HG02588 (cell line): ENCODE measurements at regions not wholly inside any gene's neighbourhood (a gene's known extent, or its start where the extent isn't known, plus 50 kb on each side); places are given as distances from the start of the nearest gene placed in this dataset.
"Not testable (repeated sequence)": the region's sequence is repeated elsewhere in the genome, so short reads cannot be mapped to it uniquely, and the experiment has no call there.

Experiments
- ATAC-seq: cut with Tn5 transposase; IDR thresholded peaks from one replicate; pipeline ENCODE4 v1.9.1; 2021; ENCODE audit warnings: mild to moderate bottlenecking, moderate library complexity; ENCODE audit not compliant: unreplicated experiment

GRCh38 chrX:65610481-65610880 is 57.0 kb upstream of the MSN start:
- ATAC-seq, result no peak

DNA sequence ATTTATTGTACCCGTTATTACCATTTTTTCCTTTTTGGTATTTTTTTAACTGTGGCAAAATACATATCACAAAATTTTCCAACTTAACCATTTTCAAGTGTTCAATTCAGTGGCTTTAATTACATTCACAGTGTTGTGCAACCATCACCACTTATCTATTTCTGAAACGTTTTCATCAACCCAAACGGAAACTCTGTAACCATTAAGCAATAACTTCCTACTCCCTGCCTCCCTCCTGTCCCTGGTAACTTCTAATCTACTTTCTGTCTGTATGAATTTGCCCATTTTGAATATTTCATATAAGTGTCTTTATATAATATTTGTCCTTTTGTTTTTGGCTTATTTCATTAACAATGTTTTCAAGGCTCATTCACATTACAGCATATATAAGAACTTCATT is 57.4 kb upstream of the MSN start:
- no peak for ATAC-seq

- ATAC-seq, result no peak
Measured at GRCh38 chrX:65609237-65609636, 58.2 kb upstream of the MSN start.

GRCh38 chrX:65608026-65608425 is 59.4 kb upstream of the MSN start:
- ATAC-seq, result no peak

DNA sequence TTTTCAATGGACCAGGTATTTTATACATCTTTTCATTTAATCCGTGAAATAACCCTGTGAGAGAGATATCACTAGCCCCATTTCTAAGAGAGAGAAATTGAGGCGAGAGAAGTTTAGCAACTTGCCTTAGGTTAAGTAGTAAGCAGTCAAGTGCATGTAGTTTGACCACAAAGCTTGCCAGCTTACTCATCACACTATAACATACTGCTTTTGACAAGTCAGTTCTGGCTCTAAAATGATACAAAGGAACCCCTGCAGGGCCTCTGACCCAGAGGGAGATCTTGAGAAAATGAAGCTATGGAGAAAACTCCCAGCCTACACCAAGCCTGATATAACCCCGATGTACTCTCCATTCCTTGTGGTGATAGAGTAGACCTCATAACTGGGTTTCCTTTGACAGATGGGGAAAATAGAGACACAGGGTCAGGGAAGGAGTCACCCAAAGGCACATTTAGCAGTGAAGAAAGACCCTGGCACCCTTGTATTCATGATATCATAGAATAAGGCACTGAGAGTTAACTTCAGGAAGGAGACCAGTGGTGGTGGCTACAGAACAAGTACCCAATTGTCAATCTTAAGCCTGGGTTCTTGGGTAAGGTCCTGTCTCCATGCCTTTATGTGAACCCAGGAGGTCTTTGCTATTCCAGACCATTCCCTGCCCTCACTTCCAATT is 60.2 kb upstream of the MSN start:
- peak; percentile 63 for ATAC-seq

GRCh38 chrX:65602221-65602560 is 65.3 kb upstream of the MSN start:
- no peak for ATAC-seq

DNA sequence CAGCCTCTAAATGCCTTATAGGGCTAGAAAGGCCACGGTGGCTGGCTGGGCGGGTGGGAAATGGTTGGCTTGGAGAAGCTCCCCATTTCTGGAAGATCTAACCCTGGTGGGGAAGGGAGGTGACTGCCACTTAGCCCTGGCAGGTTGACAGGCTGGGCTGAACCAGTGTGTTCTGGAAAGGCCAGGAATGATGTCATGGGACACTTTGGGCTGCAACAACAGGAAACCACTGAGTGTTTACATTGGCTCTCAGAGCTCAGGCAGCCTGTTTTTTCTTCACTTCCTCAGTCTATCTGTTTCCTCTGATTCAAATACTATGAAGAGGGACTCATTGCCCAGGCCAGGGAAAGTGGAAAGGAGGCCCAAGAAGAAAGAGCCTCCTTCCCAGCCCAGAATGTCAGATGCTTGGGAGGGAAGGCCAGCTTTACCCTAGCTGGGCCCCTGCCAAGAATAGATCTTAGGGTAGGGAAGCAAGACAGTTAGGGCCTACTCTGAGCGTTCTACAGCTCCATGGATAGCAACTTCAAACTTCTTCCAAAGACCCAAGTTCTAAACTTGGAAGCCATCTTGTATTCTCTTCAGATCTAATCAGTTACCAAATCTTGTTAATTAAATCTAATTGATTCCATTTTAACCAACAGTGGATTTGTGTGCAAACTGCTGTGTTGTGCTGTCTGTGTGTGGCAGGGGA is 65.8 kb upstream of the MSN start:
- ATAC-seq, result peak; percentile 79

- no peak for ATAC-seq
Measured at GRCh38 chrX:65601126-65601525, 66.3 kb upstream of the MSN start.

GRCh38 chrX:65600106-65600505 is 65.5 kb upstream of the LAS1L start:
- ATAC-seq, result no peak

- no peak for ATAC-seq
Measured at GRCh38 chrX:65598559-65599147, 64.1 kb upstream of the LAS1L start.

GRCh38 chrX:65596270-65597034 is 61.9 kb upstream of the LAS1L start:
- peak; percentile 64 for ATAC-seq

GRCh38 chrX:65595460-65595876 is 60.9 kb upstream of the LAS1L start:
- peak; percentile 70 for ATAC-seq

GRCh38 chrX:65591206-65591605 is 56.6 kb upstream of the LAS1L start:
- no peak for ATAC-seq

DNA sequence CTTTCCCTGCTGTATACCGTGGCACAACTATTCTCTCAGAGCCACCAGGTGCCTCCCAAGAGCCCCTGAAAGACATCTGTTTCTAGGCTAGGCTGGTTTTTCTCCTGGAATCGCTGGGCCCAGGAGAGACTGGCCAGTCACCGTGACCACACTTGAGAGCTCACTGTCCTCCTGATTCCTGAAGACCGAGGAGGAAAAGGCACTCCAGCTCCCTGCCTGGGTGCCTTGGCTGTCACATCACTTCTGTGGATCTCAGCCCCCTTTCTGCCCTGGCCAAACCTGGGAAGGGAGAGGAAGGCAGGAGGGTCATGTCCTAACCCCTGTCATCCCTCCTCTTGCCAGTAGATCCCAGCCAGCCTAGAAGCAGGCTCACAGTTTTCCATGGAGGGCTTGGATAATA is 54.7 kb upstream of the LAS1L start:
- no peak for ATAC-seq

- no peak for ATAC-seq
Measured at GRCh38 chrX:65588795-65589194, 54.2 kb upstream of the LAS1L start.

- no peak for ATAC-seq
Measured at GRCh38 chrX:65587616-65588526, 53.3 kb upstream of the LAS1L start.

GRCh38 chrX:65586491-65586890 is 51.9 kb upstream of the LAS1L start:
- ATAC-seq, result no peak

DNA sequence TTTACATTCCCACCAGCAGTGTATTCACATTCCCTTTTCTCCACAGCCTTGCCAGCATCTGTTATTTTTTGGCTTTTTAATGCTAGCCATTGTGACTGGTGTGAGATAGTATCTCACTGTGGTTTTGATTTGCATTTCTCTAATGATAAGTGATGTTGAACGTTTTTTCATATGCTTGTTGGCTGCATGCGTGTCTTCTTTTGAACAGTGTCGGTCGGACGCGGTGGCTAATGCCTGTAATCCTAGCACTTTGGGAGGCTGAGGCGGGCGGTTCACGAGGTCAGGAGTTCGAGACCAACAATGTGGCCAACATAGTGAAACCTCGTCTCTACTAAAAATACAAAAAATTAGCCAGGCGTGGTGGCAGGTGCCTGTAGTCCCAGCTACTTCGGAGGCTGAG is 50.6 kb upstream of the LAS1L start:
- not testable (repeated sequence) for ATAC-seq
